IMR-90 (cell line): ENCODE measurements at regions not wholly inside any gene's neighbourhood (a gene's known extent, or its start where the extent isn't known, plus 50 kb on each side); places are given as distances from the start of the nearest gene placed in this dataset.
A peak's percentile ranks its signal among the peaks of the same experiment; 100 is the strongest.

Experiments
- ATAC-seq: fragments of 200-7000 bp; cut with Tn5 transposase; 2 replicates; pipeline ENCODE4 v1.9.1; 2020; ENCODE audit warnings: low read depth, mild to moderate bottlenecking, moderate library complexity
- BruUV-seq: library from RNA; stranded (reverse); fragments of 400-500 nt; replicated peaks from 2 replicates; lab custom pipeline; 2021; lab: Mats Ljungman, UMichigan
- CTCF ChIA-PET: fragments of 300-600 bp; formaldehyde crosslinking; extraction: SDS; loops from one replicate; lab custom pipeline; 2021; ENCODE audit warnings: antibody characterized with exemption; lab: Yijun Ruan, JAX
- POLR2A ChIA-PET: fragments of 300-600 bp; sonication (Branson Sonifier 250); formaldehyde crosslinking; loops from one replicate; lab custom pipeline; 2022; ENCODE audit warnings: antibody characterized with exemption; ENCODE audit not compliant: unreplicated experiment; lab: Charles Lee
- DNase-seq: peaks from one replicate; pipeline ENCODE4 v3.0.0; 2013
- H2AFZ ChIP-seq: replicated peaks from 2 replicates; pipeline ENCODE3; 2013; ENCODE audit warnings: low read length, mild to moderate bottlenecking; ENCODE audit not compliant: poor library complexity
- H2AK5ac ChIP-seq: 2 replicates; pipeline ENCODE4 v1.6.1; 2013; ENCODE audit warnings: low read depth, low read length, inconsistent platforms
- H2AK9ac ChIP-seq: replicated peaks from 2 replicates; pipeline ENCODE3; 2013; ENCODE audit warnings: mild to moderate bottlenecking, low read depth, low read length, moderate library complexity; ENCODE audit not compliant: poor library complexity
- H2BK120ac ChIP-seq: 2 replicates; pipeline ENCODE4 v1.6.1; 2013; ENCODE audit warnings: low read depth, low read length, inconsistent platforms
- H2BK15ac ChIP-seq: 3 replicates; pipeline ENCODE4 v1.6.1; 2013; ENCODE audit warnings: low read depth, low read length, inconsistent platforms
- H2BK20ac ChIP-seq: 2 replicates; pipeline ENCODE4 v1.6.1; 2013; ENCODE audit warnings: low read depth, mild to moderate bottlenecking, inconsistent platforms, low read length, moderate library complexity
- H2BK5ac ChIP-seq: 2 replicates; pipeline ENCODE4 v1.6.1; 2013; ENCODE audit warnings: mild to moderate bottlenecking, low read depth, low read length, inconsistent platforms; ENCODE audit not compliant: poor library complexity, severe bottlenecking
- H3K14ac ChIP-seq: replicated peaks from 2 replicates; pipeline ENCODE4 v1.6.1; 2013; ENCODE audit warnings: low read depth, low read length, inconsistent platforms
- H3K18ac ChIP-seq: 2 replicates; pipeline ENCODE4 v1.6.1; 2013; ENCODE audit warnings: low read depth, low read length, control low read depth
- H3K23ac ChIP-seq: 2 replicates; pipeline ENCODE4 v1.6.1; 2013; ENCODE audit warnings: low read depth, low read length, inconsistent platforms
- H3K27ac ChIP-seq: 2 replicates; pipeline ENCODE4 v1.5.1; 2013; ENCODE audit warnings: mild to moderate bottlenecking, control low read depth, low read length; ENCODE audit not compliant: insufficient read depth
- H3K27me3 ChIP-seq: 2 replicates; pipeline ENCODE4 v1.6.1; 2013; ENCODE audit warnings: low read length; ENCODE audit not compliant: control insufficient read depth, insufficient read depth
- H3K36me3 ChIP-seq: 2 replicates; pipeline ENCODE4 v1.6.1; 2013; ENCODE audit warnings: low read length, mixed read lengths; ENCODE audit not compliant: control insufficient read depth, insufficient read depth
- H3K4ac ChIP-seq: 2 replicates; pipeline ENCODE4 v1.6.1; 2013; ENCODE audit warnings: low read depth, low read length, inconsistent platforms
- H3K4me1 ChIP-seq: 2 replicates; pipeline ENCODE4 v1.6.1; 2013; ENCODE audit warnings: low read length, mixed read lengths; ENCODE audit not compliant: control insufficient read depth, insufficient read depth
- H3K4me2 ChIP-seq: 2 replicates; pipeline ENCODE4 v1.6.1; 2013; ENCODE audit warnings: low read depth, mild to moderate bottlenecking, control low read depth, low read length, moderate library complexity
- H3K4me3 ChIP-seq: 2 replicates; pipeline ENCODE4 v1.5.1; 2013; ENCODE audit warnings: low read depth, mild to moderate bottlenecking, control low read depth, low read length, moderate library complexity; ENCODE audit not compliant: insufficient read depth
- H3K56ac ChIP-seq: 2 replicates; pipeline ENCODE4 v1.6.1; 2013; ENCODE audit warnings: low read length, inconsistent platforms; ENCODE audit not compliant: insufficient read depth; ENCODE audit errors: extremely low read depth
- H3K79me1 ChIP-seq, 2 experiments: 2 replicates each; pipeline ENCODE4 v1.6.1; 2013; ENCODE audit warnings: low read length in 2 of 2, inconsistent platforms in 1 of 2, low read depth in 1 of 2
- H3K9ac ChIP-seq: 2 replicates; pipeline ENCODE4 v1.6.1; 2013; ENCODE audit warnings: low read depth, low read length, control low read depth
- H3K9me1 ChIP-seq: 2 replicates; pipeline ENCODE4 v1.6.1; 2013; ENCODE audit warnings: low read length, inconsistent platforms; ENCODE audit not compliant: insufficient read depth
- H3K9me3 ChIP-seq: 2 replicates; pipeline ENCODE4 v1.6.1; 2013; ENCODE audit warnings: low read length; ENCODE audit not compliant: control insufficient read depth, insufficient read depth
- H4K20me1 ChIP-seq: 2 replicates; pipeline ENCODE4 v1.6.1; 2013; ENCODE audit warnings: low read length, inconsistent platforms; ENCODE audit not compliant: insufficient read depth
- H4K5ac ChIP-seq: 2 replicates; pipeline ENCODE4 v1.6.1; 2013; ENCODE audit warnings: mild to moderate bottlenecking, low read depth, low read length, control low read depth
- H4K8ac ChIP-seq, 2 experiments: 2 replicates each; pipeline ENCODE4 v1.6.1; 2013; ENCODE audit warnings: low read depth in 2 of 2, low read length in 2 of 2, control low read depth in 1 of 2, inconsistent platforms in 1 of 2
- H4K91ac ChIP-seq: 2 replicates; pipeline ENCODE4 v1.6.1; 2013; ENCODE audit warnings: low read depth, low read length, inconsistent platforms; ENCODE audit not compliant: insufficient read depth
- CHD1 ChIP-seq: IDR thresholded peaks from 2 replicates; pipeline ENCODE4 v1.6.1; 2012; ENCODE audit warnings: low read depth, low read length, improper control_type of control experiment
- FOS ChIP-seq: fragments of 150-350 bp; IDR thresholded peaks from 2 replicates; pipeline ENCODE4 v1.6.1; 2016; ENCODE audit warnings: low read depth, low read length
- MAZ ChIP-seq: IDR thresholded peaks from 2 replicates; pipeline ENCODE4 v1.6.1; 2012; ENCODE audit warnings: low read depth, mild to moderate bottlenecking, low read length, improper control_type of control experiment, moderate library complexity, borderline replicate concordance
- NFE2L2 ChIP-seq: fragments of 150-350 bp; IDR thresholded peaks from 2 replicates; pipeline ENCODE4 v1.6.1; 2016; ENCODE audit warnings: low read depth, mild to moderate bottlenecking, low read length
- POLR2A ChIP-seq: IDR thresholded peaks from 2 replicates; pipeline ENCODE4 v1.6.1; 2012; ENCODE audit warnings: mild to moderate bottlenecking, low read depth, low read length
- RAD21 ChIP-seq: IDR thresholded peaks from 2 replicates; pipeline ENCODE4 v1.6.1; 2012; ENCODE audit warnings: low read length, improper control_type of control experiment
- RFX5 ChIP-seq: IDR thresholded peaks from 2 replicates; pipeline ENCODE4 v1.8.0; 2012; ENCODE audit warnings: low read depth, mild to moderate bottlenecking, low read length, moderate library complexity
- USF2 ChIP-seq: fragments of 150-350 bp; IDR thresholded peaks from 2 replicates; pipeline ENCODE4 v1.6.1; 2017; ENCODE audit warnings: mild to moderate bottlenecking, antibody characterized with exemption, low read length, low read depth
- WGBS, 2 experiments: methylation state at CpG; one replicate each; pipeline versions ENCODE4 v1.1.5 to v1.1.7; 2013; ENCODE audit warnings: missing lambda C conversion rate in 2 of 2; ENCODE audit not compliant: insufficient read length in 1 of 2; ENCODE audit errors: extremely low coverage in 2 of 2; 5-methylcytosine and 5-hydroxymethylcytosine counted together
- dilution Hi-C: fragments of 300-500 bp; cut with HindIII; formaldehyde crosslinking; loops from one replicate; pipeline ENCODE4 v1.14.3; 2018; ENCODE audit warnings: low sequenced_read_pairs; ENCODE audit not compliant: unreplicated experiment
- in situ Hi-C: fragments of 300-500 bp; cut with MboI; formaldehyde crosslinking; loops from 3 replicates; pipeline ENCODE4 v1.14.3; 2019; ENCODE audit warnings: low sequenced_read_pairs, inconsistent platforms, mixed read lengths
- intact Hi-C: fragments of 100-400 bp; cut with micrococcal nuclease; formaldehyde crosslinking; loops from 2 replicates; pipeline ENCODE4 v1.10.0; 2022
- TF ChIP-seq, protein P1 (sequence below): conservative IDR thresholded peaks from 2 replicates; pipeline ENCODE4 v1.5.1; 2012; ENCODE audit warnings: mild to moderate bottlenecking, low read depth, low read length, improper control_type of control experiment
- TF ChIP-seq, protein P2 (sequence below): fragments of 150-350 bp; IDR thresholded peaks from 2 replicates; pipeline ENCODE4 v1.6.1; 2016; ENCODE audit warnings: low read depth, mild to moderate bottlenecking, low read length, moderate library complexity, borderline replicate concordance

DNA sequence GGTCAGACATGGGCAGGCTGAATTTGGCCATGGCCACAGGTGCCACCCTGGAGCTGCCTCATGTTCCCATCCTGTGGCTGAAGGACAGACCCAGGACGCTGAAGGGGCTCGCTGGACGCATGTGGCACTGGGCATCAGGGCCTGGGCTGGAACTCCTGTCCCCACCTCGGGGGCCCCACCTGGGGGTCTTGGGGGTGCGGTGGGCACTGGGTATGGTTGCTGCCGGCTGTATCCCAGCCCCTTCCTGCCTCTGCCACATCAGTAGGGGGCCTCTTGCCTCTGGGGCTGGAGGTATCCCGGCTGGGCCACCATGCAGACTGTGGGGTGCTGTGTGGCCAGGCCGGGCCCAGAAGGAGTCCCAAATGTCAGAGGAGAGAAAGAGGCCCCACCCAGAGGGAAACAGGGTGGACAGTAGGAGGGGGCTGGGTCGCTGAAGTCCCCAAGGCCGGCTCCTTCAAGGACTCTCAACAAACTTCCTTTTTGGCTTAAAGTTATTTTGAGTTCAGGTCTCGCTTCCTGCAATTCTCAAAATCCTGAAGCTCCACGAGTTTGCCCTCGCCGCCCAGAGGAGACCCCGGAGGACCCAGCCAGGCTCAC lies 78.7 kb downstream of the SIK1 start:
- Histone ChIP-seq H3K18ac (no peak overlapping the region), H2AK9ac (no peak overlapping the region), H4K20me1 (no peaks in the 10 kb centered on the region), H2BK15ac (no peak overlapping the region), H3K36me3 (no peaks in the 10 kb centered on the region), H3K9me3 (no peaks in the 10 kb centered on the region; the same call in 1 of the 2 replicates), H2BK20ac (no peak overlapping the region), H3K4me1 (peaks cover 12% of the 10 kb centered on the region), H3K9ac (no peak overlapping the region), H3K4me2 (no peak overlapping the region), H3K9me1 (no peaks in the 10 kb centered on the region), H2AK5ac (peak overlapping the region; percentile 34; the same call in 1 of the 2 replicates), H3K14ac (no peak overlapping the region), H4K91ac (no peak overlapping the region), H3K79me1 (no peaks in the 10 kb centered on the region), H3K27me3 (no peaks in the 10 kb centered on the region; the same call in 1 of the 2 replicates), H2BK120ac (no peak overlapping the region), H3K4me3 (no peak overlapping the region), H3K27ac (no peak overlapping the region), H4K5ac (no peak overlapping the region), H2BK5ac (no peak overlapping the region), H3K4ac (no peak overlapping the region), H3K23ac (no peak overlapping the region), H3K56ac (no peak overlapping the region), H4K8ac (no peak overlapping the region), H2AFZ (no peak overlapping the region)
- TF ChIP-seq, protein P1, sequence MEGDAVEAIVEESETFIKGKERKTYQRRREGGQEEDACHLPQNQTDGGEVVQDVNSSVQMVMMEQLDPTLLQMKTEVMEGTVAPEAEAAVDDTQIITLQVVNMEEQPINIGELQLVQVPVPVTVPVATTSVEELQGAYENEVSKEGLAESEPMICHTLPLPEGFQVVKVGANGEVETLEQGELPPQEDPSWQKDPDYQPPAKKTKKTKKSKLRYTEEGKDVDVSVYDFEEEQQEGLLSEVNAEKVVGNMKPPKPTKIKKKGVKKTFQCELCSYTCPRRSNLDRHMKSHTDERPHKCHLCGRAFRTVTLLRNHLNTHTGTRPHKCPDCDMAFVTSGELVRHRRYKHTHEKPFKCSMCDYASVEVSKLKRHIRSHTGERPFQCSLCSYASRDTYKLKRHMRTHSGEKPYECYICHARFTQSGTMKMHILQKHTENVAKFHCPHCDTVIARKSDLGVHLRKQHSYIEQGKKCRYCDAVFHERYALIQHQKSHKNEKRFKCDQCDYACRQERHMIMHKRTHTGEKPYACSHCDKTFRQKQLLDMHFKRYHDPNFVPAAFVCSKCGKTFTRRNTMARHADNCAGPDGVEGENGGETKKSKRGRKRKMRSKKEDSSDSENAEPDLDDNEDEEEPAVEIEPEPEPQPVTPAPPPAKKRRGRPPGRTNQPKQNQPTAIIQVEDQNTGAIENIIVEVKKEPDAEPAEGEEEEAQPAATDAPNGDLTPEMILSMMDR, result no peak
- TF ChIP-seq NFE2L2, result no peak
- no peak for TF ChIP-seq FOS
- TF ChIP-seq, protein P2, sequence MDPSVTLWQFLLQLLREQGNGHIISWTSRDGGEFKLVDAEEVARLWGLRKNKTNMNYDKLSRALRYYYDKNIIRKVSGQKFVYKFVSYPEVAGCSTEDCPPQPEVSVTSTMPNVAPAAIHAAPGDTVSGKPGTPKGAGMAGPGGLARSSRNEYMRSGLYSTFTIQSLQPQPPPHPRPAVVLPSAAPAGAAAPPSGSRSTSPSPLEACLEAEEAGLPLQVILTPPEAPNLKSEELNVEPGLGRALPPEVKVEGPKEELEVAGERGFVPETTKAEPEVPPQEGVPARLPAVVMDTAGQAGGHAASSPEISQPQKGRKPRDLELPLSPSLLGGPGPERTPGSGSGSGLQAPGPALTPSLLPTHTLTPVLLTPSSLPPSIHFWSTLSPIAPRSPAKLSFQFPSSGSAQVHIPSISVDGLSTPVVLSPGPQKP, result no peak
- TF ChIP-seq CHD1, result no peak
- no peak for TF ChIP-seq RFX5
- no peak for TF ChIP-seq POLR2A
- no peak for TF ChIP-seq RAD21
- no peak for TF ChIP-seq MAZ
- no peak for TF ChIP-seq USF2
- ChIA-PET POLR2A (no interaction called here), CTCF (no interaction called here)
- ATAC-seq (no peak), DNase-seq (no peak)
- WGBS, 2 experiments, result no CpG with 5 or more reads among the region's 15 CpGs
- intact Hi-C loops, result no loop called here
- in situ Hi-C loops, result no loop called here
- BruUV-seq, result no TSS peak
- dilution Hi-C loops, result no loop called here
